Fibroblast of villous mesenchyme (primary cell): ENCODE measurements at regions not wholly inside any gene's neighbourhood (a gene's known extent, or its start where the extent isn't known, plus 50 kb on each side); places are given as distances from the start of the nearest gene placed in this dataset.

ENCODE experiments used
- DNase-seq: peaks from one replicate; pipeline ENCODE4 v3.0.0-alpha.2; 2010; ENCODE audit warnings: low read depth
- H3K4me3 ChIP-seq: 2 replicates; pipeline ENCODE4 v1.5.1; 2011; ENCODE audit warnings: low read depth, mild to moderate bottlenecking, low read length
- TF ChIP-seq, protein P1 (sequence below): IDR thresholded peaks from 2 replicates; pipeline ENCODE4 v1.5.1; 2012; ENCODE audit warnings: low read depth, mild to moderate bottlenecking, low read length; ENCODE audit not compliant: insufficient read depth

- DNase-seq, result no peak
- no peak overlapping the region for H3K4me3 ChIP-seq
- TF ChIP-seq, protein P1, sequence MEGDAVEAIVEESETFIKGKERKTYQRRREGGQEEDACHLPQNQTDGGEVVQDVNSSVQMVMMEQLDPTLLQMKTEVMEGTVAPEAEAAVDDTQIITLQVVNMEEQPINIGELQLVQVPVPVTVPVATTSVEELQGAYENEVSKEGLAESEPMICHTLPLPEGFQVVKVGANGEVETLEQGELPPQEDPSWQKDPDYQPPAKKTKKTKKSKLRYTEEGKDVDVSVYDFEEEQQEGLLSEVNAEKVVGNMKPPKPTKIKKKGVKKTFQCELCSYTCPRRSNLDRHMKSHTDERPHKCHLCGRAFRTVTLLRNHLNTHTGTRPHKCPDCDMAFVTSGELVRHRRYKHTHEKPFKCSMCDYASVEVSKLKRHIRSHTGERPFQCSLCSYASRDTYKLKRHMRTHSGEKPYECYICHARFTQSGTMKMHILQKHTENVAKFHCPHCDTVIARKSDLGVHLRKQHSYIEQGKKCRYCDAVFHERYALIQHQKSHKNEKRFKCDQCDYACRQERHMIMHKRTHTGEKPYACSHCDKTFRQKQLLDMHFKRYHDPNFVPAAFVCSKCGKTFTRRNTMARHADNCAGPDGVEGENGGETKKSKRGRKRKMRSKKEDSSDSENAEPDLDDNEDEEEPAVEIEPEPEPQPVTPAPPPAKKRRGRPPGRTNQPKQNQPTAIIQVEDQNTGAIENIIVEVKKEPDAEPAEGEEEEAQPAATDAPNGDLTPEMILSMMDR, result no peak
Measured at GRCh38 chr5:165231821-165232508, 1726.5 kb downstream of the MAT2B start.

DNA sequence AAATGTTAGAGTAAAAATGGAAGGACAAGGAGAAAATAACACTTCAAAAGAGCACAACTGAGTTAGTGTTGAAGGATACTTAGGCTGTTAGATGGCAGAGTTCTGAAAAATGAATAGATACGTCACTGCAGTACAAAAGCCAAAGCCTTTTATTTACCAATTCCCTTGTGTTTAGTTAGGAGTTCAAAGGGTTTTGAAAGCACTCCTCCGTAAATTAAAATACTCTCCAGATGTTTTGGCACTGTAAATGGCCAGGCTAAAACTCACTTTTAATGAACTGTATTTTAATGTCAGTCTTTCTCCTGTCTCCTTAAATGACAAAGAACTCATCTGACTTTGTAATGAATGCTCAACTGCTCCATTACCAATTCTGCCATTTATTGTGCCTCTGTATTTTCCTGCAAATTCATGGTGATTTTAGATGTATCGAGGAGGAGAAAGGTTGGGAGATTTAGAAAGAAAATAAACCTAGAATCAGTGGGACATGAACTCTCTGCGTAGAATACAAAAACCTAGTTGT lies 1727.2 kb downstream of the MAT2B start:
- no peak for DNase-seq
- no peak overlapping the region for H3K4me3 ChIP-seq
- TF ChIP-seq, protein P1, result no peak

DNA sequence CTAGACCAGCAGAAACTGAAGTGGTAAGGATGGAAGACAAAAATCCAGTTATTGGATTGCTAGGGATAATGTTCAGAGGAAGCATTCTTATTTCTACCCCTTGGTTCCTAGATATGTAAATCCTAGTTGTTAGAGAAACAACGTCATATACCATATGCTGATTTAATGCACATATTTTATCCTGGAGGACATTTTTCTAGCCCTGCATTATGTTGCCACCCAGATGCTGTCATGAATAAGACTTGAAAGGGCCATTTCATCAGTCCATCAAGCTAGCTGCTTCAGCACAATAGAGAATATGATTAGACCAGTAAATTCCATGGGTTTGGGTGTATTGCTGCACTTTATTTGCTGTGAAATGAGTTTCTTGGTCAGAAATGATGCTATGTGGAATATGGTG lies 1736.4 kb downstream of the MAT2B start:
- TF ChIP-seq, protein P1, result no peak
- H3K4me3 ChIP-seq, result no peak overlapping the region
- DNase-seq, result no peak

DNA sequence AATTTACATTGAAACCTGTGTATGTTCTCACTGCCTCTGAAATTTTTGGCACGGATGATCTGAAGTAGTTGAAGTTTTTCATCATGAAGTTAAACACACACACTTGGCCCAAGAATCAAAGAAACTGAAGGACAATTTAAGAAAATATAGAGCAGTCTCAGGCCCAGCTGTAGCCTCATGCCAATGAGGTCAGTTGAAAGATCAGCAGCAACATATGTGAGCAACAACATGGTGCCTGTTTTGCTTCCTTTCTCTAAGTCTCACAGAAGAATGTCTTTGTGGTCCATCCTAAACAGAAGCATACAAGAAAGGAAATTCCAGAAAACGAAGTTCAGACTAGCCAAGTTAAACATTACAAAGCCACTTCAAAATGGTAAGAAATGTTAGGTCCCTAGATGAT lies 1737.2 kb downstream of the MAT2B start:
- H3K4me3 ChIP-seq, result no peak overlapping the region
- DNase-seq, result no peak
- TF ChIP-seq, protein P1, result no peak

GRCh38 chr5:165244407-165244806 lies 1739.0 kb downstream of the MAT2B start:
- H3K4me3 ChIP-seq, result no peak overlapping the region
- DNase-seq, result no peak
- TF ChIP-seq, protein P1, result no peak

DNA sequence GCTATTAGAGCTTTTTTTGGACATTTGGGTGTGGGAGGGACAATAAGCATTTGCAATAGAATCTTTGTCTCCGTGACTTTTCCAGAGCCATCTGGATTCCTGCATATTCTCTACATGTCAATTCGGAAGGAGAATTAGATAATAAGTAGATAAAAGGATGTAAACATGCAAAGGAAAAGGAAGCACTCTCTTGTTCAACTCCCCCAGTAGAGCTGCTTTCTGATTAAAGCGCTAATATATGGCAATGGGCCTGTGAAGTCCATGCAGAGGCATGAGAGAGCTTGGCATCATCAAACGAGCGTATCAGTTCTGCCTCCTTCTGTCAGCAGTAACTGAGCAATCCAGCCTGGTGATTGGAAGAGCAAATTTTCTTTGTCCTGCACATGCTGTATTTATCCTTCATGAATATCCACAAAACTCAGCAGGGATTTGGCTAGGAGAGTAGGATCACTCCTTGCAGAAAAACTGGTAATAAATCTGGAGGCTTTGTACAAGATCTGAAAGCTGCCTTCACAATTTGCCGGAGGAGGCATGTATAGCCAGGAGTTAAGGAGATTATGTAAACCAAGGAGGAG lies 1752.9 kb downstream of the MAT2B start:
- no peak overlapping the region for H3K4me3 ChIP-seq
- no peak for DNase-seq
- TF ChIP-seq, protein P1, result no peak
